Uterus (tissue), 3 donors: ENCODE measurements at regions not wholly inside any gene's neighbourhood (a gene's known extent, or its start where the extent isn't known, plus 50 kb on each side); places are given as distances from the start of the nearest gene placed in this dataset.

Experiments
- DNase-seq, 2 donors: peaks; one replicate each; pipeline ENCODE4 v3.0.0-alpha.2; 2019 to 2020
- H3K27ac ChIP-seq, 2 donors: fragments of 200-600 bp; sonication (generic); 1 replicate in 1 of 2; 2 replicates in 1 of 2; pipeline ENCODE4 v1.5.1; 2016 to 2018
- H3K27me3 ChIP-seq, 2 donors: fragments of 200-600 bp; sonication (generic); one replicate each; pipeline ENCODE4 v1.5.1; 2018 to 2019; ENCODE audit warnings: control low read depth in 1 of 2
- H3K36me3 ChIP-seq, 2 donors: fragments of 200-600 bp; sonication (generic); one replicate each; pipeline ENCODE4 v1.5.1; 2019; ENCODE audit warnings: control low read depth in 1 of 2
- H3K4me1 ChIP-seq, 2 donors: fragments of 200-600 bp; sonication (generic); one replicate each; pipeline ENCODE4 v1.5.1; 2018 to 2019; ENCODE audit warnings: control low read depth in 1 of 2
- H3K4me3 ChIP-seq, 2 donors: fragments of 200-600 bp; sonication (generic); 1 replicate in 1 of 2; 2 replicates in 1 of 2; pipeline ENCODE4 v1.5.1; 2018 to 2019; ENCODE audit warnings: mild to moderate bottlenecking in 1 of 2
- H3K9me3 ChIP-seq, 2 donors: fragments of 200-600 bp; sonication (generic); one replicate each; pipeline ENCODE4 v1.5.1; 2019; ENCODE audit warnings: control low read depth in 1 of 2
- POLR2A ChIP-seq, 2 donors: fragments of 450-650 bp; IDR thresholded peaks; one replicate each; pipeline ENCODE4 v1.6.1; 2016; ENCODE audit warnings: antibody characterized with exemption in 2 of 2, mild to moderate bottlenecking in 1 of 2, moderate library complexity in 1 of 2
- intact Hi-C: fragments of 100-400 bp; cut with DNase I; formaldehyde crosslinking; loops from one replicate; pipeline ENCODE4 v1.15.1; 2023; ENCODE audit warnings: low total_unique reads
- TF ChIP-seq, protein P1 (sequence below), 4 experiments: fragments of 200-600 bp in 2 of 4; fragments of 450-650 bp in 2 of 4; sonication (generic) in 2 of 4; IDR thresholded peaks; one replicate each; pipeline ENCODE4 v1.5.1; 2016 to 2019; ENCODE audit warnings: antibody characterized with exemption in 4 of 4, mild to moderate bottlenecking in 2 of 4, moderate library complexity in 1 of 4
- donor health status: DM: yes; HTN: yes; CAD: no.

DNA sequence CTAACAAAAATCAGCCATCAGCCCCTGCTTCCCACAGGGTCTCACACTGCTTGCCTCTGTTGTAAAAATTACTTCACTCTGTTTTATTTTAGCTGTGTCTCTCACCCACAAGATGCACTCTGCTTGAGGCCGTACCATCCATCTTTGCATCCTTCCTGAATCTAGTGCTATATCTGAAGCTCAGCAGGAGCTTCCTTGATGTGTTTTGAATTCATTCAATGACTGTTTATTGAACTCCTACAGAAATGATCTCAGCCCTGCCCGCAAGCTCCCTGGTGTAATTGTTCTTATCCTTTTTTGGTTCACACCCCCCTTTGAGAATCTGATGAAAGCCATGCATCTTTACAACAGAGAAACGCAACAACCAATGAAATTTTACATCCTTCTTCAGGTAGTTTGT is 310.2 kb upstream of the ZC3H12C start:
- Histone ChIP-seq H3K27ac (no peak overlapping the region), H3K4me1 (no peaks in the 10 kb centered on the region), H3K4me3 (no peak overlapping the region), H3K36me3 (no peaks in the 10 kb centered on the region), H3K27me3 (no peaks in the 10 kb centered on the region), H3K9me3 (no peaks in the 10 kb centered on the region)
- TF ChIP-seq, protein P1, sequence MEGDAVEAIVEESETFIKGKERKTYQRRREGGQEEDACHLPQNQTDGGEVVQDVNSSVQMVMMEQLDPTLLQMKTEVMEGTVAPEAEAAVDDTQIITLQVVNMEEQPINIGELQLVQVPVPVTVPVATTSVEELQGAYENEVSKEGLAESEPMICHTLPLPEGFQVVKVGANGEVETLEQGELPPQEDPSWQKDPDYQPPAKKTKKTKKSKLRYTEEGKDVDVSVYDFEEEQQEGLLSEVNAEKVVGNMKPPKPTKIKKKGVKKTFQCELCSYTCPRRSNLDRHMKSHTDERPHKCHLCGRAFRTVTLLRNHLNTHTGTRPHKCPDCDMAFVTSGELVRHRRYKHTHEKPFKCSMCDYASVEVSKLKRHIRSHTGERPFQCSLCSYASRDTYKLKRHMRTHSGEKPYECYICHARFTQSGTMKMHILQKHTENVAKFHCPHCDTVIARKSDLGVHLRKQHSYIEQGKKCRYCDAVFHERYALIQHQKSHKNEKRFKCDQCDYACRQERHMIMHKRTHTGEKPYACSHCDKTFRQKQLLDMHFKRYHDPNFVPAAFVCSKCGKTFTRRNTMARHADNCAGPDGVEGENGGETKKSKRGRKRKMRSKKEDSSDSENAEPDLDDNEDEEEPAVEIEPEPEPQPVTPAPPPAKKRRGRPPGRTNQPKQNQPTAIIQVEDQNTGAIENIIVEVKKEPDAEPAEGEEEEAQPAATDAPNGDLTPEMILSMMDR (IDR thresholded peaks at IDR 0.05) = no peak
- TF ChIP-seq POLR2A (IDR thresholded peaks at IDR 0.05) = no peak
- intact Hi-C loops = no loop called here
- DNase-seq = no peak

DNA sequence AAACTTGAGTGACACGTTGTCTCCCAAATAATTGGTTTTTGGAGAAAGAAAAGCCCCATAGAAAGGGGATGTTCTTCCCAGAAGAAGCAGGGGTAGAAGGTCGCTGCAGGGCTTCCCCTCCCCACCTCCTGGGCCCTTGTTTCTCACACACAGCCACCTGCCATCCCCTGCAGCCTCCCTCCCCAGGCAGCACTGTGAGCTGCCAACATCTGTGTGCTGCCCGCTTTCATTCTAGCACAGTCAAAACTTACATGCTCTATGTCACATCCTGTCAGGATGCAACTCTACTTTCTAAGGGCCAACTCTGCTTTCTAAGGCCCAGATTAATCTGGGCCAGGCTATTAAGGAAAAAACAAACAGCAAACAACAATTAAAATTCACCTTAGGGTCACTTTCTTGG is 309.4 kb upstream of the ZC3H12C start:
- Histone ChIP-seq H3K4me1 (no peaks in the 10 kb centered on the region), H3K36me3 (no peaks in the 10 kb centered on the region), H3K4me3 (no peak overlapping the region), H3K27ac (no peak overlapping the region), H3K9me3 (no peaks in the 10 kb centered on the region), H3K27me3 (no peaks in the 10 kb centered on the region)
- no peak for TF ChIP-seq POLR2A (IDR thresholded peaks at IDR 0.05)
- TF ChIP-seq, protein P1 (IDR thresholded peaks at IDR 0.05) = no peak
- intact Hi-C loops = no loop called here
- no peak for DNase-seq

DNA sequence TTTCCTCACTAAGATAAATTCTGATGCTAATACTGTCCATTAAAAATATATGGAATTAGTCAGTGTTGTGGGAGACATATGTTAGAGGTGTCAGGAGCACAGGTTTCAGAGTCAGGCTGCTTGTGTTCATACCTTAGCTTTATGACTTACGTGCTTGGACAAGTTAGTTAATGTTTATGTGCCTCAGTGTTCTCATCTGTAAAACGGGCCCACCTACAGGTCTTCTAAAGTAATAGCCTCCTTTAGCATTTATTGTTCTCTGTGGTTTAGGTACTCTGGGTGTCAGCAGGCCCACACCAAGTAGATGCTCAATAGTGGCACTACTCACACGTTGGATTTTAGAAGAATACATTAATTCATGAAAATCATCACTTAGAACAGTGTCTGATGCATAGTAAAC is 308.7 kb upstream of the ZC3H12C start:
- Histone ChIP-seq H3K4me1 (no peaks in the 10 kb centered on the region), H3K27me3 (no peaks in the 10 kb centered on the region), H3K9me3 (no peaks in the 10 kb centered on the region), H3K36me3 (no peaks in the 10 kb centered on the region), H3K27ac (no peak overlapping the region), H3K4me3 (no peak overlapping the region)
- TF ChIP-seq, protein P1 (IDR thresholded peaks at IDR 0.05) = no peak
- no peak for TF ChIP-seq POLR2A (IDR thresholded peaks at IDR 0.05)
- intact Hi-C loops = no loop called here
- no peak for DNase-seq

DNA sequence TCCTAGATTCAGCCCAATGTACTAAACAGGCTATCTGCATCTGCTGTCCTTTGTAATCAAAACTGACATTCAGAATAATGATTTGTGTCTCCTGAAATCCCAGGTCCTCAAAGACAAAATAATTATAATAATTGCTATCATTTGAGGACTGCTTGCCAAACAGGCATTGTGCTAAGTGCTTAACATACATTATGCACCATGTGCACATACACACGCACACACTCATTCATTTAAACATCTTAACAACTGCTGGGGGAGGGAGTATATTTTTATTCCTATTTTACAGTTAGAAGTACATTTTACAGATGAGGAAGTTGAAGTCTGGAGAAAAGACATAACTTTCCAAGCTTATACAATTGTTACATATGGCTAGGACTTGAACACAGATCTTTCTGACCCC is 308.0 kb upstream of the ZC3H12C start:
- Histone ChIP-seq H3K9me3 (no peaks in the 10 kb centered on the region), H3K36me3 (no peaks in the 10 kb centered on the region), H3K27ac (no peak overlapping the region), H3K4me1 (no peaks in the 10 kb centered on the region), H3K4me3 (no peak overlapping the region), H3K27me3 (no peaks in the 10 kb centered on the region)
- DNase-seq = no peak
- intact Hi-C loops = no loop called here
- no peak for TF ChIP-seq POLR2A (IDR thresholded peaks at IDR 0.05)
- TF ChIP-seq, protein P1 (IDR thresholded peaks at IDR 0.05) = no peak

DNA sequence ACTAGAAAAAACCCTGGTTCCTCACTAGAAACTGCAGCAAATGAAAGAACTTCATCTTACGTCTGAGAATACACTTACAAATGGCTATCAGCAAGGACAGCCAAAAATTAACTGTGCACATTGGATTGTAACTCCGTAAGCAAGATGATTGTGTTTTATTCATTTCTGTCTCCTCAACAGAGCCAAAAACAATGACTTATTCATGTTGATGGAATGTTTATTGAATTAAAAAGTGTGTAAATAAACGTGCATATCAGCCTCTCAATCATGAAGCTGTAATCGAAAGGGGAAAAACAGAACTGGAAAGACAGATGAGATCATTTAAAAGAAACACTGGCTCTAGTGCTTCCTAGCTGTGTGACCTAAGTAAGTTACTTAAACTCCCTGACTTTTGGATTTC is 307.5 kb upstream of the ZC3H12C start:
- intact Hi-C loops = no loop called here
- DNase-seq = no peak
- no peaks in the 10 kb centered on the region for H3K9me3 ChIP-seq
- no peaks in the 10 kb centered on the region for H3K27me3 ChIP-seq
- no peak overlapping the region for H3K4me3 ChIP-seq
- H3K4me1 ChIP-seq = no peaks in the 10 kb centered on the region
- TF ChIP-seq, protein P1 (IDR thresholded peaks at IDR 0.05) = no peak
- no peak for TF ChIP-seq POLR2A (IDR thresholded peaks at IDR 0.05)
- no peaks in the 10 kb centered on the region for H3K36me3 ChIP-seq
- no peak overlapping the region for H3K27ac ChIP-seq
